OCI-LY7 (cell line): ENCODE measurements at regions not wholly inside any gene's neighbourhood (a gene's known extent, or its start where the extent isn't known, plus 50 kb on each side); places are given as distances from the start of the nearest gene placed in this dataset.

Experiments used
- BruUV-seq: library from RNA; stranded (reverse); fragments of 400-500 nt; replicated peaks from 2 replicates; lab custom pipeline; 2021; lab: Mats Ljungman, UMichigan
- CTCF ChIA-PET: fragments of 300-600 bp; sonication (Branson Sonifier 250); formaldehyde crosslinking; loops from one replicate; lab custom pipeline; 2022; ENCODE audit warnings: antibody characterized with exemption; ENCODE audit not compliant: unreplicated experiment; lab: Charles Lee
- POLR2A ChIA-PET: fragments of 300-600 bp; sonication (Branson Sonifier 250); formaldehyde crosslinking; loops from one replicate; lab custom pipeline; 2022; ENCODE audit warnings: antibody characterized with exemption; lab: Charles Lee
- DNase-seq: peaks from one replicate; pipeline ENCODE4 v3.0.0-alpha.2; 2015; ENCODE audit warnings: low spot score
- H2AFZ ChIP-seq: fragments of 200-600 bp; sonication (generic), shearing (Covaris generic); 2 replicates; pipeline ENCODE4 v1.6.1; 2014; ENCODE audit warnings: mild to moderate bottlenecking, antibody characterized with exemption, low read length, moderate library complexity
- H3K27ac ChIP-seq: fragments of 200-600 bp; sonication (generic); 2 replicates; pipeline ENCODE4 v1.5.1; 2014; ENCODE audit warnings: mixed run types, low read depth, mild to moderate bottlenecking, moderate library complexity, low read length, inconsistent platforms; ENCODE audit not compliant: poor library complexity, severe bottlenecking
- H3K36me3 ChIP-seq: fragments of 200-600 bp; sonication (generic); 2 replicates; pipeline ENCODE4 v1.6.1; 2014; ENCODE audit warnings: mild to moderate bottlenecking, antibody characterized with exemption, low read length, moderate library complexity, mixed read lengths; ENCODE audit not compliant: insufficient read depth
- H3K4me1 ChIP-seq: fragments of 200-600 bp; sonication (generic); 2 replicates; pipeline ENCODE4 v1.5.1; 2014; ENCODE audit warnings: mild to moderate bottlenecking, low read length; ENCODE audit not compliant: insufficient read depth, poor library complexity, severe bottlenecking
- H3K4me2 ChIP-seq: fragments of 200-600 bp; sonication (generic); 2 replicates; pipeline ENCODE4 v1.6.1; 2014; ENCODE audit warnings: mild to moderate bottlenecking, low read length
- H3K4me3 ChIP-seq: fragments of 200-600 bp; sonication (generic); 2 replicates; pipeline ENCODE4 v1.5.1; 2014; ENCODE audit warnings: mild to moderate bottlenecking, low read depth, low read length; ENCODE audit not compliant: poor library complexity, severe bottlenecking
- H3K79me2 ChIP-seq: fragments of 200-600 bp; sonication (generic); 2 replicates; pipeline ENCODE4 v1.6.1; 2016; ENCODE audit warnings: low read depth, mild to moderate bottlenecking, low read length, moderate library complexity, mixed read lengths; ENCODE audit not compliant: insufficient read depth
- H3K9me2 ChIP-seq: fragments of 200-600 bp; sonication (generic); 2 replicates; pipeline ENCODE4 v1.6.1; 2016; ENCODE audit warnings: mild to moderate bottlenecking, low read length, mixed read lengths; ENCODE audit not compliant: insufficient read depth
- H3K9me3 ChIP-seq: fragments of 200-600 bp; sonication (generic); 2 replicates; pipeline ENCODE4 v1.6.1; 2014; ENCODE audit warnings: mild to moderate bottlenecking, mixed run types, low read length, mixed read lengths
- H4K20me1 ChIP-seq: fragments of 200-600 bp; sonication (generic); 2 replicates; pipeline ENCODE4 v1.6.1; 2014; ENCODE audit warnings: mild to moderate bottlenecking, antibody characterized with exemption, low read length, moderate library complexity, mixed read lengths; ENCODE audit not compliant: insufficient read depth
- CTCF ChIP-seq: fragments of 200-600 bp; sonication (generic); conservative IDR thresholded peaks from 2 replicates; pipeline ENCODE4 v1.5.1; 2014; ENCODE audit warnings: mild to moderate bottlenecking, antibody characterized with exemption, low read length, moderate library complexity, mixed read lengths
- EZH2phosphoT487 ChIP-seq: fragments of 200-600 bp; sonication (generic); IDR thresholded peaks from 2 replicates; pipeline ENCODE4 v1.6.1; 2018; ENCODE audit warnings: low read depth, borderline replicate concordance, mild to moderate bottlenecking, mixed run types, antibody characterized with exemption, low read length, moderate library complexity, mixed read lengths
- intact Hi-C: fragments of 100-400 bp; cut with micrococcal nuclease; formaldehyde crosslinking; loops from one replicate; pipeline ENCODE4 v1.10.0; 2022; ENCODE audit not compliant: unreplicated experiment

GRCh38 chr15:100781061-100781960, 98.3 kb upstream of the ALDH1A3 start:
- H3K79me2 ChIP-seq = no peaks in the 10 kb centered on the region
- no peaks in the 10 kb centered on the region for H3K4me1 ChIP-seq
- no TSS peak for BruUV-seq
- H3K36me3 ChIP-seq = no peaks in the 10 kb centered on the region
- no peak overlapping the region for H3K27ac ChIP-seq
- no peak overlapping the region for H3K4me2 ChIP-seq
- DNase-seq = no peak
- ChIA-PET CTCF (no interaction called here), POLR2A (no interaction called here)
- no peak overlapping the region for H3K4me3 ChIP-seq
- no peaks in the 10 kb centered on the region for H4K20me1 ChIP-seq
- H2AFZ ChIP-seq = no peak overlapping the region
- TF ChIP-seq EZH2phosphoT487 = no peak
- intact Hi-C loops = no loop called here
- no peaks in the 10 kb centered on the region for H3K9me2 ChIP-seq
- no peaks in the 10 kb centered on the region for H3K9me3 ChIP-seq

- POLR2A ChIA-PET = no interaction called here
- intact Hi-C loops = no loop called here
- H3K79me2 ChIP-seq = no peaks in the 10 kb centered on the region
- no peak overlapping the region for H2AFZ ChIP-seq
- H3K9me2 ChIP-seq = no peaks in the 10 kb centered on the region
- no peak overlapping the region for H3K27ac ChIP-seq
- H3K36me3 ChIP-seq = no peaks in the 10 kb centered on the region
- no peaks in the 10 kb centered on the region for H4K20me1 ChIP-seq
- H3K4me1 ChIP-seq = no peaks in the 10 kb centered on the region
- no peak for TF ChIP-seq CTCF
- no peak for TF ChIP-seq EZH2phosphoT487
- no peaks in the 10 kb centered on the region for H3K9me3 ChIP-seq
- CTCF ChIA-PET = no interaction called here
- BruUV-seq = no TSS peak
- H3K4me2 ChIP-seq = no peak overlapping the region
- DNase-seq = no peak
- no peak overlapping the region for H3K4me3 ChIP-seq
Measured at GRCh38 chr15:100781961-100782530, 97.6 kb upstream of the ALDH1A3 start.

- H3K79me2 ChIP-seq = no peaks in the 10 kb centered on the region
- no peaks in the 10 kb centered on the region for H3K36me3 ChIP-seq
- H3K27ac ChIP-seq = no peak overlapping the region
- ChIA-PET CTCF (no interaction called here), POLR2A (no interaction called here)
- no peaks in the 10 kb centered on the region for H3K9me2 ChIP-seq
- H3K4me1 ChIP-seq = no peaks in the 10 kb centered on the region
- no peak overlapping the region for H3K4me3 ChIP-seq
- DNase-seq = no peak
- no TSS peak for BruUV-seq
- H2AFZ ChIP-seq = no peak overlapping the region
- no peaks in the 10 kb centered on the region for H4K20me1 ChIP-seq
- no peak overlapping the region for H3K4me2 ChIP-seq
- intact Hi-C loops = no loop called here
- H3K9me3 ChIP-seq = no peaks in the 10 kb centered on the region
- no peak for TF ChIP-seq EZH2phosphoT487
- no peak for TF ChIP-seq CTCF
Measured at GRCh38 chr15:100783291-100783690, 96.3 kb upstream of the ALDH1A3 start.
